ENCODE measurements at regions not wholly inside any gene's neighbourhood (a gene's known extent, or its start where the extent isn't known, plus 50 kb on each side); places are given as distances from the start of the nearest gene placed in this dataset.

- peaks cover 20% of the 10 kb centered on the region for H3K4me1 Mint-ChIP-seq (ENCODE audit: low read depth)
- ChIA-PET POLR2A (no interaction called here), CTCF (interaction anchor here (0.8 kb wide), 1 partner anchor 17 kb away, joined by 3 read pairs; no protein-coding TSS in a partner anchor)
- H3K36me3 ChIP-seq (ENCODE audit: insufficient read depth, low read length): no peaks in the 10 kb centered on the region
- H3K27me3 Mint-ChIP-seq: no peaks in the 10 kb centered on the region
- peaks cover 6% of the 10 kb centered on the region for H3K4me1 ChIP-seq (ENCODE audit: insufficient read depth, low read length)
- no peaks in the 10 kb centered on the region for H3K9me3 Mint-ChIP-seq
- no peaks in the 10 kb centered on the region for H3K36me3 Mint-ChIP-seq (ENCODE audit: low read depth)
- H3K4me3 Mint-ChIP-seq: no peak overlapping the region
- DNase-seq: no peak
- no peak overlapping the region for H3K4me3 ChIP-seq (ENCODE audit: low read length)
- no peak overlapping the region for H3K27ac Mint-ChIP-seq
- no peaks in the 10 kb centered on the region for H3K27me3 ChIP-seq (ENCODE audit: control insufficient read depth in 1 of 2, insufficient read depth in 2 of 2, low read length in 2 of 2)
- no peak for ATAC-seq (ENCODE audit: poor library complexity)
- no peaks in the 10 kb centered on the region for H3K9me3 ChIP-seq (ENCODE audit: control insufficient read depth in 1 of 2, insufficient read depth in 1 of 2, low read length in 2 of 2)
- TF ChIP-seq CTCF (IDR thresholded peaks at IDR 0.05): no peak
- intact Hi-C loops (cut with DNase I, micrococcal nuclease): no loop called here
- H3K27ac ChIP-seq (ENCODE audit: low read depth in 1 of 2, low read length in 2 of 2): no peak overlapping the region
Observed at GRCh38 chr6:130715058-130715457, 112.1 kb upstream of the SMLR1 start.

- CTCF ChIA-PET: no interaction called here
- Mint-ChIP-seq H3K36me3 (ENCODE audit: low read depth) (no peaks in the 10 kb centered on the region), H3K9me3 (no peaks in the 10 kb centered on the region), H3K27me3 (no peaks in the 10 kb centered on the region), H3K4me3 (no peak overlapping the region), H3K27ac (no peak overlapping the region), H3K4me1 (ENCODE audit: low read depth) (peaks cover 20% of the 10 kb centered on the region)
- no peak overlapping the region for H3K4me3 ChIP-seq (ENCODE audit: low read length)
- peaks cover 6% of the 10 kb centered on the region for H3K4me1 ChIP-seq (ENCODE audit: insufficient read depth, low read length)
- POLR2A ChIA-PET: no interaction called here
- DNase-seq: no peak
- no peak for TF ChIP-seq CTCF (IDR thresholded peaks at IDR 0.05)
- ATAC-seq (ENCODE audit: poor library complexity): no peak
- H3K9me3 ChIP-seq (ENCODE audit: control insufficient read depth in 1 of 2, insufficient read depth in 1 of 2, low read length in 2 of 2): no peaks in the 10 kb centered on the region
- no peaks in the 10 kb centered on the region for H3K27me3 ChIP-seq (ENCODE audit: control insufficient read depth in 1 of 2, insufficient read depth in 2 of 2, low read length in 2 of 2)
- no peaks in the 10 kb centered on the region for H3K36me3 ChIP-seq (ENCODE audit: insufficient read depth, low read length)
- H3K27ac ChIP-seq (ENCODE audit: low read depth in 1 of 2, low read length in 2 of 2): no peak overlapping the region
- intact Hi-C loops (cut with DNase I, micrococcal nuclease): no loop called here
Observed at GRCh38 chr6:130716466-130716865, 110.7 kb upstream of the SMLR1 start.

GRCh38 chr6:130717657-130718056, 109.5 kb upstream of the SMLR1 start:
- TF ChIP-seq CTCF (IDR thresholded peaks at IDR 0.05): no peak
- H3K4me3 Mint-ChIP-seq: no peak overlapping the region
- Histone ChIP-seq H3K4me1 (ENCODE audit: insufficient read depth, low read length) (peaks cover 6% of the 10 kb centered on the region), H3K36me3 (ENCODE audit: insufficient read depth, low read length) (no peaks in the 10 kb centered on the region), H3K9me3 (ENCODE audit: control insufficient read depth in 1 of 2, insufficient read depth in 1 of 2, low read length in 2 of 2) (no peaks in the 10 kb centered on the region), H3K27ac (ENCODE audit: low read depth in 1 of 2, low read length in 2 of 2) (no peak overlapping the region), H3K27me3 (ENCODE audit: control insufficient read depth in 1 of 2, insufficient read depth in 2 of 2, low read length in 2 of 2) (no peaks in the 10 kb centered on the region), H3K4me3 (ENCODE audit: low read length) (no peak overlapping the region)
- H3K36me3 Mint-ChIP-seq (ENCODE audit: low read depth): no peaks in the 10 kb centered on the region
- ATAC-seq (ENCODE audit: poor library complexity) (no peak), DNase-seq (peak in 3 of 14 experiments; percentile 7 to 63 (median 8))
- no peaks in the 10 kb centered on the region for H3K27me3 Mint-ChIP-seq
- H3K4me1 Mint-ChIP-seq (ENCODE audit: low read depth): peaks cover 20% of the 10 kb centered on the region
- CTCF ChIA-PET: no interaction called here
- intact Hi-C loops (cut with DNase I, micrococcal nuclease): no loop called here
- H3K27ac Mint-ChIP-seq: no peak overlapping the region
- no peaks in the 10 kb centered on the region for H3K9me3 Mint-ChIP-seq
- POLR2A ChIA-PET: interaction anchor here (0.7 kb wide), 1 partner anchor 116 kb away, joined by 3 read pairs; no protein-coding TSS in a partner anchor

All from CD4-positive, alpha-beta T cell (primary cell).